B cell (primary cell): ENCODE measurements at regions not wholly inside any gene's neighbourhood (a gene's known extent, or its start where the extent isn't known, plus 50 kb on each side); places are given as distances from the start of the nearest gene placed in this dataset.

Experiments
- ATAC-seq: fragments of 200-7000 bp; cut with Tn5 transposase; one replicate; pipeline ENCODE4 v1.10.0; 2021; ENCODE audit warnings: low read depth, mild to moderate bottlenecking, moderate number of reproducible peaks, moderate library complexity
- CTCF ChIA-PET: fragments of 350-600 bp; sonication (Branson Sonifier 250); formaldehyde crosslinking; loops from one replicate; lab custom pipeline; 2021; ENCODE audit warnings: antibody characterized with exemption, inconsistent platforms; lab: Charles Lee
- POLR2A ChIA-PET: fragments of 350-600 bp; sonication (Branson Sonifier 250); formaldehyde crosslinking; loops from one replicate; lab custom pipeline; 2021; ENCODE audit warnings: antibody characterized with exemption; lab: Charles Lee
- DNase-seq: peaks from one replicate; pipeline ENCODE4 v3.0.0; 2013
- H2AFZ ChIP-seq: 2 replicates; pipeline ENCODE4 v1.6.1; 2012; ENCODE audit warnings: mild to moderate bottlenecking, low read depth, low read length; ENCODE audit not compliant: insufficient read depth, poor library complexity, severe bottlenecking
- H3K27ac ChIP-seq, 2 donors: 1 replicate in 1 of 2; 2 replicates in 1 of 2; pipeline ENCODE4 v1.5.1; 2012 to 2013; ENCODE audit warnings: low read length in 2 of 2, mild to moderate bottlenecking in 2 of 2, moderate library complexity in 1 of 2
- H3K27me3 ChIP-seq, 4 experiments: fragments of 200-600 bp in 1 of 4; sonication (generic) in 1 of 4; replicated peaks in 1 of 4; 1 replicate in 2 of 4; 2 replicates in 2 of 4; pipeline versions ENCODE4 v1.6.1 to v1.7.0; 2013 to 2016; ENCODE audit warnings: low read length in 3 of 4, mild to moderate bottlenecking in 2 of 4, mixed read lengths in 1 of 4, moderate library complexity in 1 of 4; ENCODE audit not compliant: insufficient read depth in 4 of 4, control insufficient read depth in 3 of 4; ENCODE audit errors: control extremely low read depth in 1 of 4
- H3K36me3 ChIP-seq, 2 experiments: replicated peaks in 1 of 2; 1 replicate in 1 of 2; 2 replicates in 1 of 2; pipeline versions ENCODE4 v1.6.1 to v1.7.1; 2013; ENCODE audit warnings: low read length in 1 of 2; ENCODE audit not compliant: insufficient read depth in 2 of 2, control insufficient read depth in 1 of 2; ENCODE audit errors: control extremely low read depth in 1 of 2, extremely low read depth in 1 of 2
- H3K4me1 ChIP-seq, 2 donors: fragments of 200-600 bp in 1 of 2; sonication (generic) in 1 of 2; 1 replicate in 1 of 2; 2 replicates in 1 of 2; pipeline versions ENCODE4 v1.5.1 to v1.6.1; 2013 to 2017; ENCODE audit warnings: low read length in 2 of 2; ENCODE audit not compliant: control insufficient read depth in 2 of 2, insufficient read depth in 2 of 2
- H3K4me2 ChIP-seq: replicated peaks from 2 replicates; pipeline ENCODE3; 2012; ENCODE audit warnings: mild to moderate bottlenecking, low read depth, low read length; ENCODE audit not compliant: poor library complexity, severe bottlenecking
- H3K4me3 ChIP-seq, 5 experiments: fragments of 200-600 bp in 1 of 5; sonication (generic) in 1 of 5; 1 replicate in 3 of 5; 2 replicates in 2 of 5; pipeline versions ENCODE4 v1.5.1 to v1.7.0; 2011 to 2016; ENCODE audit warnings: low read length in 4 of 5, mild to moderate bottlenecking in 4 of 5, low read depth in 2 of 5, control low read depth in 1 of 5, moderate library complexity in 1 of 5; ENCODE audit not compliant: insufficient read depth in 1 of 5; ENCODE audit errors: control extremely low read depth in 1 of 5, extremely low read depth in 1 of 5
- H3K79me2 ChIP-seq: fragments of 200-600 bp; sonication (generic); one replicate; pipeline ENCODE4 v1.6.0; 2016; ENCODE audit warnings: low read length; ENCODE audit not compliant: control insufficient read depth, insufficient read depth
- H3K9ac ChIP-seq: fragments of 200-600 bp; sonication (generic); 2 replicates; pipeline ENCODE4 v1.6.1; 2017; ENCODE audit warnings: mild to moderate bottlenecking, low read length, moderate library complexity
- H3K9me3 ChIP-seq, 3 donors: one replicate each; pipeline versions ENCODE4 v1.6.1 to v1.7.1; 2013; ENCODE audit warnings: low read length in 2 of 3; ENCODE audit not compliant: control insufficient read depth in 2 of 3, insufficient read depth in 1 of 3; ENCODE audit errors: control extremely low read depth in 1 of 3
- H4K20me1 ChIP-seq: 2 replicates; pipeline ENCODE4 v1.6.0; 2012; ENCODE audit warnings: mild to moderate bottlenecking, low read length; ENCODE audit not compliant: insufficient read depth, control insufficient read depth, poor library complexity, severe bottlenecking
- H3K27ac Mint-ChIP-seq: one replicate; pipeline ENCODE4 v1.8.0; 2021; ENCODE audit warnings: mixed read lengths
- H3K27me3 Mint-ChIP-seq: one replicate; pipeline ENCODE4 v1.8.0; 2021; ENCODE audit warnings: mixed read lengths
- H3K4me1 Mint-ChIP-seq: one replicate; pipeline ENCODE4 v1.8.0; 2021; ENCODE audit warnings: mixed read lengths
- H3K4me3 Mint-ChIP-seq: one replicate; pipeline ENCODE4 v1.8.0; 2021; ENCODE audit warnings: mixed read lengths
- H3K9me3 Mint-ChIP-seq: one replicate; pipeline ENCODE4 v1.8.0; 2022; ENCODE audit warnings: mixed read lengths; ENCODE audit not compliant: insufficient read depth
- CTCF ChIP-seq: fragments of 200-600 bp; IDR thresholded peaks from one replicate; pipeline ENCODE4 v1.8.0; 2022; ENCODE audit warnings: antibody characterized with exemption, mild to moderate bottlenecking
- EZH2 ChIP-seq: IDR thresholded peaks from 2 replicates; pipeline ENCODE4 v1.6.1; 2012; ENCODE audit warnings: borderline replicate concordance, low read depth, mild to moderate bottlenecking, moderate library complexity, low read length; ENCODE audit not compliant: insufficient read depth, poor library complexity, severe bottlenecking
- WGBS: methylation state at CpG from one replicate; pipeline ENCODE4 v1.1.5; 2013; ENCODE audit warnings: missing lambda C conversion rate; ENCODE audit not compliant: insufficient coverage; 5-methylcytosine and 5-hydroxymethylcytosine counted together
- intact Hi-C: fragments of 100-400 bp; cut with micrococcal nuclease; formaldehyde crosslinking; loops from one replicate; pipeline ENCODE4 v1.10.0; 2022

GRCh38 chr2:104233591-104233990 is 620.3 kb upstream of the POU3F3 start:
- intact Hi-C loops = no loop called here
- Histone ChIP-seq H3K9me3 (no peaks in the 10 kb centered on the region), H3K4me3 (no peak overlapping the region), H3K27ac (no peak overlapping the region), H2AFZ (no peak overlapping the region), H3K79me2 (no peaks in the 10 kb centered on the region), H3K9ac (no peak overlapping the region), H3K4me1 (no peaks in the 10 kb centered on the region), H3K4me2 (no peak overlapping the region), H3K27me3 (no peaks in the 10 kb centered on the region), H3K36me3 (no peaks in the 10 kb centered on the region), H4K20me1 (no peaks in the 10 kb centered on the region)
- no peak overlapping the region for H3K4me3 Mint-ChIP-seq
- ChIA-PET CTCF (no interaction called here), POLR2A (no interaction called here)
- DNase-seq (no peak), ATAC-seq (no peak)
- peaks cover 2% of the 10 kb centered on the region for H3K9me3 Mint-ChIP-seq
- H3K27me3 Mint-ChIP-seq = no peaks in the 10 kb centered on the region
- no peaks in the 10 kb centered on the region for H3K4me1 Mint-ChIP-seq
- no peak overlapping the region for H3K27ac Mint-ChIP-seq
- 100% methylated on average over 1 of the region's 1 CpG for WGBS
- TF ChIP-seq EZH2 (no peak), CTCF (no peak)

DNA sequence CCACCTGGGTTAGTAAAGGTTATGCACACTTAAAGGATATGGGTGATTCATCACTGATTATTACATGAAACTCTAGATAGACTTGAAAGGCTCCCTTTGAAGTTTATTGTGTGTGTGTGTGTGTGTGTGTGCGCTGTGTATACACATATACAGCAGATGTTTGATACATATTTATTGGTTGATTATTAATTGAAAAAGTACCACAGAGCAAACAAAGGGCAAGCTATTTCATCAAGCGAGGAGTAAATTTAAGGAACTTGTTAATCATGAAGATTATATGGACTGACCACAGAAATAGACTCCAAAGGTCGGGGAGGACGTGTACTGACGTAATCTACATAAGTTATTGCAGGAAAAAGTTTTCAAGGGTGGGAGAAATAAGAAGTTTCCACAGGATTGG is 617.4 kb upstream of the POU3F3 start:
- intact Hi-C loops = no loop called here
- TF ChIP-seq CTCF = no peak
- TF ChIP-seq EZH2 = no peak
- Histone ChIP-seq H3K27ac (no peak overlapping the region), H3K79me2 (no peaks in the 10 kb centered on the region), H3K4me2 (no peak overlapping the region), H4K20me1 (no peaks in the 10 kb centered on the region), H3K4me1 (no peaks in the 10 kb centered on the region), H3K27me3 (no peaks in the 10 kb centered on the region), H3K36me3 (no peaks in the 10 kb centered on the region), H3K4me3 (no peak overlapping the region), H3K9me3 (peaks cover 0 to 6% (median 2%) of the 10 kb centered on the region in 3 donors), H2AFZ (no peak overlapping the region), H3K9ac (no peak overlapping the region)
- no peaks in the 10 kb centered on the region for H3K4me1 Mint-ChIP-seq
- no peaks in the 10 kb centered on the region for H3K27me3 Mint-ChIP-seq
- peaks cover 7% of the 10 kb centered on the region for H3K9me3 Mint-ChIP-seq
- ChIA-PET CTCF (no interaction called here), POLR2A (no interaction called here)
- 100% methylated on average over 1 of the region's 5 CpGs for WGBS
- DNase-seq (no peak), ATAC-seq (no peak)
- H3K27ac Mint-ChIP-seq = no peak overlapping the region
- H3K4me3 Mint-ChIP-seq = no peak overlapping the region
